ENCODE measurements at regions not wholly inside any gene's neighbourhood (a gene's known extent, or its start where the extent isn't known, plus 50 kb on each side); places are given as distances from the start of the nearest gene placed in this dataset.

GRCh38 chr12:43028826-43029225, 439.3 kb upstream of the PRICKLE1 start:
- H3K4me1 Mint-ChIP-seq = no peaks in the 10 kb centered on the region
- H3K27me3 Mint-ChIP-seq = no peaks in the 10 kb centered on the region
- DNase-seq = no peak
- Histone ChIP-seq H3K36me3 (ENCODE audit: control insufficient read depth in 2 of 3, insufficient read depth in 3 of 3, low read length in 3 of 3) (no peaks in the 10 kb centered on the region), H3K27ac (ENCODE audit: low read depth, low read length) (no peak overlapping the region), H3K9me3 (ENCODE audit: control insufficient read depth in 2 of 3, low read length in 3 of 3) (no peaks in the 10 kb centered on the region), H3K4me1 (ENCODE audit: control insufficient read depth in 2 of 2, insufficient read depth in 2 of 2, low read length in 2 of 2) (no peaks in the 10 kb centered on the region), H3K27me3 (ENCODE audit: control insufficient read depth in 2 of 2, insufficient read depth in 2 of 2, low read length in 2 of 2) (no peaks in the 10 kb centered on the region), H3K4me3 (ENCODE audit: low read length) (no peak overlapping the region)
- H3K9me3 Mint-ChIP-seq = peaks cover 1 to 30% (median 4%) of the 10 kb centered on the region in 11 donors
- intact Hi-C loops (cut with micrococcal nuclease) = no loop called here
- ChIA-PET CTCF (no interaction called here), POLR2A (no interaction called here)
- no peaks in the 10 kb centered on the region for H3K36me3 Mint-ChIP-seq
- no peak overlapping the region for H3K4me3 Mint-ChIP-seq
- ATAC-seq = no peak
- no peak overlapping the region for H3K27ac Mint-ChIP-seq

GRCh38 chr12:43022838-43023237, 433.3 kb upstream of the PRICKLE1 start:
- H3K4me1 Mint-ChIP-seq = no peaks in the 10 kb centered on the region
- CTCF ChIA-PET = no interaction called here
- no peaks in the 10 kb centered on the region for H3K9me3 ChIP-seq (ENCODE audit: control insufficient read depth in 2 of 3, low read length in 3 of 3)
- no peak for DNase-seq
- intact Hi-C loops (cut with micrococcal nuclease) = no loop called here
- POLR2A ChIA-PET = interaction anchor here (0.6 kb wide), 1 partner anchor 340 kb away, joined by 3 read pairs; no protein-coding TSS in a partner anchor
- H3K4me3 Mint-ChIP-seq = no peak overlapping the region
- no peak for ATAC-seq
- H3K36me3 Mint-ChIP-seq = no peaks in the 10 kb centered on the region
- H3K4me3 ChIP-seq (ENCODE audit: low read length) = no peak overlapping the region
- peaks cover 0 to 4% (median 0%) of the 10 kb centered on the region in 11 donors for H3K9me3 Mint-ChIP-seq
- no peaks in the 10 kb centered on the region for H3K4me1 ChIP-seq (ENCODE audit: control insufficient read depth in 2 of 2, insufficient read depth in 2 of 2, low read length in 2 of 2)
- no peaks in the 10 kb centered on the region for H3K27me3 ChIP-seq (ENCODE audit: control insufficient read depth in 2 of 2, insufficient read depth in 2 of 2, low read length in 2 of 2)
- no peak overlapping the region for H3K27ac ChIP-seq (ENCODE audit: low read depth, low read length)
- H3K27me3 Mint-ChIP-seq = no peaks in the 10 kb centered on the region
- H3K27ac Mint-ChIP-seq = no peak overlapping the region
- H3K36me3 ChIP-seq (ENCODE audit: control insufficient read depth in 2 of 3, insufficient read depth in 3 of 3, low read length in 3 of 3) = no peaks in the 10 kb centered on the region

GRCh38 chr12:43015090-43015737, 425.7 kb upstream of the PRICKLE1 start:
- Mint-ChIP-seq H3K27me3 (peaks cover 0 to 6% (median 0%) of the 10 kb centered on the region in 5 donors), H3K36me3 (no peaks in the 10 kb centered on the region), H3K4me1 (no peaks in the 10 kb centered on the region), H3K9me3 (peaks cover 0 to 10% (median 0%) of the 10 kb centered on the region in 11 donors), H3K4me3 (no peak overlapping the region), H3K27ac (no peak overlapping the region)
- no peak overlapping the region for H3K27ac ChIP-seq (ENCODE audit: low read depth, low read length)
- intact Hi-C loops (cut with micrococcal nuclease) = no loop called here
- CTCF ChIA-PET = no interaction called here
- H3K36me3 ChIP-seq (ENCODE audit: control insufficient read depth in 2 of 3, insufficient read depth in 3 of 3, low read length in 3 of 3) = no peaks in the 10 kb centered on the region
- DNase-seq = no peak
- H3K27me3 ChIP-seq (ENCODE audit: control insufficient read depth in 2 of 2, insufficient read depth in 2 of 2, low read length in 2 of 2) = no peaks in the 10 kb centered on the region
- H3K4me3 ChIP-seq (ENCODE audit: low read length) = no peak overlapping the region
- ATAC-seq = no peak
- no peaks in the 10 kb centered on the region for H3K4me1 ChIP-seq (ENCODE audit: control insufficient read depth in 2 of 2, insufficient read depth in 2 of 2, low read length in 2 of 2)
- POLR2A ChIA-PET = no interaction called here
- H3K9me3 ChIP-seq (ENCODE audit: control insufficient read depth in 2 of 3, low read length in 3 of 3) = no peaks in the 10 kb centered on the region

- intact Hi-C loops (cut with micrococcal nuclease) = no loop called here
- H3K4me3 Mint-ChIP-seq = no peak overlapping the region
- Histone ChIP-seq H3K27me3 (ENCODE audit: control insufficient read depth in 2 of 2, insufficient read depth in 2 of 2, low read length in 2 of 2) (no peaks in the 10 kb centered on the region), H3K27ac (ENCODE audit: low read depth, low read length) (no peak overlapping the region), H3K4me1 (ENCODE audit: control insufficient read depth in 2 of 2, insufficient read depth in 2 of 2, low read length in 2 of 2) (no peaks in the 10 kb centered on the region), H3K4me3 (ENCODE audit: low read length) (no peak overlapping the region), H3K9me3 (ENCODE audit: control insufficient read depth in 2 of 3, low read length in 3 of 3) (no peaks in the 10 kb centered on the region), H3K36me3 (ENCODE audit: control insufficient read depth in 2 of 3, insufficient read depth in 3 of 3, low read length in 3 of 3) (no peaks in the 10 kb centered on the region)
- peaks cover 0 to 14% (median 3%) of the 10 kb centered on the region in 11 donors for H3K9me3 Mint-ChIP-seq
- POLR2A ChIA-PET = no interaction called here
- no peaks in the 10 kb centered on the region for H3K4me1 Mint-ChIP-seq
- H3K36me3 Mint-ChIP-seq = no peaks in the 10 kb centered on the region
- H3K27ac Mint-ChIP-seq = no peak overlapping the region
- H3K27me3 Mint-ChIP-seq = peaks cover 0 to 6% (median 0%) of the 10 kb centered on the region in 5 donors
- no peak for ATAC-seq
- no peak for DNase-seq
- CTCF ChIA-PET = interaction anchor here (1.0 kb wide), 1 partner anchor 36 kb away, joined by 3 read pairs; no protein-coding TSS in a partner anchor
Observed at GRCh38 chr12:43011383-43011926, 421.9 kb upstream of the PRICKLE1 start.

GRCh38 chr12:43009846-43010240, 420.3 kb upstream of the PRICKLE1 start:
- DNase-seq = no peak
- Histone ChIP-seq H3K27me3 (ENCODE audit: control insufficient read depth in 2 of 2, insufficient read depth in 2 of 2, low read length in 2 of 2) (no peaks in the 10 kb centered on the region), H3K9me3 (ENCODE audit: control insufficient read depth in 2 of 3, low read length in 3 of 3) (no peaks in the 10 kb centered on the region), H3K27ac (ENCODE audit: low read depth, low read length) (no peak overlapping the region), H3K4me3 (ENCODE audit: low read length) (no peak overlapping the region), H3K4me1 (ENCODE audit: control insufficient read depth in 2 of 2, insufficient read depth in 2 of 2, low read length in 2 of 2) (no peaks in the 10 kb centered on the region), H3K36me3 (ENCODE audit: control insufficient read depth in 2 of 3, insufficient read depth in 3 of 3, low read length in 3 of 3) (no peaks in the 10 kb centered on the region)
- Mint-ChIP-seq H3K4me1 (no peaks in the 10 kb centered on the region), H3K27ac (no peak overlapping the region), H3K9me3 (peaks cover 0 to 13% (median 4%) of the 10 kb centered on the region in 11 donors), H3K4me3 (no peak overlapping the region), H3K36me3 (no peaks in the 10 kb centered on the region), H3K27me3 (peaks cover 0 to 2% (median 0%) of the 10 kb centered on the region in 5 donors)
- ChIA-PET POLR2A (no interaction called here), CTCF (interaction anchor here (0.5 kb wide), 1 partner anchor 1090 kb away, joined by 3 read pairs; no protein-coding TSS in a partner anchor)
- intact Hi-C loops (cut with micrococcal nuclease) = no loop called here
- ATAC-seq = no peak

GRCh38 chr12:43008953-43009845, 419.7 kb upstream of the PRICKLE1 start:
- Mint-ChIP-seq H3K4me1 (no peaks in the 10 kb centered on the region), H3K9me3 (peaks cover 0 to 13% (median 2%) of the 10 kb centered on the region in 11 donors), H3K4me3 (no peak overlapping the region), H3K27ac (no peak overlapping the region), H3K27me3 (no peaks in the 10 kb centered on the region), H3K36me3 (no peaks in the 10 kb centered on the region)
- no peaks in the 10 kb centered on the region for H3K9me3 ChIP-seq (ENCODE audit: control insufficient read depth in 2 of 3, low read length in 3 of 3)
- H3K4me3 ChIP-seq (ENCODE audit: low read length) = no peak overlapping the region
- POLR2A ChIA-PET = no interaction called here
- intact Hi-C loops (cut with micrococcal nuclease) = no loop called here
- no peaks in the 10 kb centered on the region for H3K4me1 ChIP-seq (ENCODE audit: control insufficient read depth in 2 of 2, insufficient read depth in 2 of 2, low read length in 2 of 2)
- CTCF ChIA-PET = interaction anchor here (0.5 kb wide), 1 partner anchor 1090 kb away, joined by 3 read pairs; no protein-coding TSS in a partner anchor
- DNase-seq (no peak), ATAC-seq (no peak)
- H3K27ac ChIP-seq (ENCODE audit: low read depth, low read length) = no peak overlapping the region
- H3K36me3 ChIP-seq (ENCODE audit: control insufficient read depth in 2 of 3, insufficient read depth in 3 of 3, low read length in 3 of 3) = no peaks in the 10 kb centered on the region
- H3K27me3 ChIP-seq (ENCODE audit: control insufficient read depth in 2 of 2, insufficient read depth in 2 of 2, low read length in 2 of 2) = no peaks in the 10 kb centered on the region
